Tibial artery (tissue), 4 donors: ENCODE measurements at regions not wholly inside any gene's neighbourhood (a gene's known extent, or its start where the extent isn't known, plus 50 kb on each side); places are given as distances from the start of the nearest gene placed in this dataset.

ENCODE experiments used
- DNase-seq, 2 donors: peaks; one replicate each; pipeline ENCODE4 v3.0.0-alpha.2; 2019
- H3K27ac ChIP-seq, 2 donors: fragments of 200-600 bp; sonication (generic) in 1 of 2; 1 replicate in 1 of 2; 2 replicates in 1 of 2; pipeline ENCODE4 v1.5.1; 2018 to 2019; ENCODE audit warnings: mild to moderate bottlenecking in 1 of 2
- H3K27me3 ChIP-seq, 2 donors: fragments of 200-600 bp; sonication (generic) in 1 of 2; one replicate each; pipeline versions ENCODE4 v1.5.1 to v1.6.0; 2016 to 2019
- H3K36me3 ChIP-seq, 3 donors: fragments of 200-600 bp; sonication (generic) in 2 of 3; one replicate each; pipeline ENCODE4 v1.5.1; 2016 to 2019; ENCODE audit warnings: mild to moderate bottlenecking in 2 of 3
- H3K4me1 ChIP-seq, 4 donors: fragments of 200-600 bp; sonication (generic) in 2 of 4; 1 replicate in 3 of 4; 2 replicates in 1 of 4; pipeline ENCODE4 v1.5.1; 2016 to 2019
- H3K4me3 ChIP-seq, 2 donors: fragments of 200-600 bp; sonication (generic) in 1 of 2; 1 replicate in 1 of 2; 2 replicates in 1 of 2; pipeline ENCODE4 v1.5.1; 2018 to 2019; ENCODE audit warnings: mild to moderate bottlenecking in 2 of 2
- H3K9me3 ChIP-seq, 3 donors: fragments of 200-600 bp; sonication (generic) in 1 of 3; one replicate each; pipeline ENCODE4 v1.5.1; 2016 to 2019
- intact Hi-C: fragments of 100-400 bp; cut with DNase I; formaldehyde crosslinking; loops from one replicate; pipeline ENCODE4 v1.15.0; 2023; ENCODE audit warnings: low total_unique reads
- TF ChIP-seq, protein P1 (sequence below), 2 experiments: fragments of 200-600 bp in 1 of 2; fragments of 450-650 bp in 1 of 2; IDR thresholded peaks; one replicate each; pipeline ENCODE4 v1.5.1; 2017 to 2019; ENCODE audit warnings: antibody characterized with exemption in 2 of 2, mild to moderate bottlenecking in 1 of 2, moderate library complexity in 1 of 2

DNA sequence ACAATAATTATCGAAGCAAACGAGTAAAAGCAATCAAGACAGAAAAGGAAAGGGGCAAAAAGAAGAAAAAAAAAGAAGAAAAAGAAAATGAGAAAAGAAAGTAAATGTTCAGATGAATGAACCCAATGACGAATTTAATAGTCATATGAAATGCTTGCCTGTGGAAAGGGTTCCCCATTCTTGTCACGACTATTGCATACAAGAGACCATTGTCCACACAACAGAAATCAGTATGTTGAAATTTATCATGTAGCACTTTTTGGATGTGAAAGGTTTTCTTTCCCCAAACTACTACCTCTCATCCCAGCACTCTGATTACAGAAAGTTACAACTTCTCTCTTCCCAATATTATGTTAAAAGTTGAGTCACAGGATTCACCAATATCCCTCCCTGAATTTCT, 162.4 kb downstream of the ZDHHC21 start:
- Histone ChIP-seq H3K4me3 (no peak overlapping the region), H3K4me1 (no peaks in the 10 kb centered on the region), H3K27ac (no peak overlapping the region), H3K9me3 (no peaks in the 10 kb centered on the region), H3K36me3 (no peaks in the 10 kb centered on the region), H3K27me3 (no peaks in the 10 kb centered on the region)
- TF ChIP-seq, protein P1, sequence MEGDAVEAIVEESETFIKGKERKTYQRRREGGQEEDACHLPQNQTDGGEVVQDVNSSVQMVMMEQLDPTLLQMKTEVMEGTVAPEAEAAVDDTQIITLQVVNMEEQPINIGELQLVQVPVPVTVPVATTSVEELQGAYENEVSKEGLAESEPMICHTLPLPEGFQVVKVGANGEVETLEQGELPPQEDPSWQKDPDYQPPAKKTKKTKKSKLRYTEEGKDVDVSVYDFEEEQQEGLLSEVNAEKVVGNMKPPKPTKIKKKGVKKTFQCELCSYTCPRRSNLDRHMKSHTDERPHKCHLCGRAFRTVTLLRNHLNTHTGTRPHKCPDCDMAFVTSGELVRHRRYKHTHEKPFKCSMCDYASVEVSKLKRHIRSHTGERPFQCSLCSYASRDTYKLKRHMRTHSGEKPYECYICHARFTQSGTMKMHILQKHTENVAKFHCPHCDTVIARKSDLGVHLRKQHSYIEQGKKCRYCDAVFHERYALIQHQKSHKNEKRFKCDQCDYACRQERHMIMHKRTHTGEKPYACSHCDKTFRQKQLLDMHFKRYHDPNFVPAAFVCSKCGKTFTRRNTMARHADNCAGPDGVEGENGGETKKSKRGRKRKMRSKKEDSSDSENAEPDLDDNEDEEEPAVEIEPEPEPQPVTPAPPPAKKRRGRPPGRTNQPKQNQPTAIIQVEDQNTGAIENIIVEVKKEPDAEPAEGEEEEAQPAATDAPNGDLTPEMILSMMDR (IDR thresholded peaks at IDR 0.05), result no peak
- DNase-seq, result no peak
- intact Hi-C loops, result no loop called here

DNA sequence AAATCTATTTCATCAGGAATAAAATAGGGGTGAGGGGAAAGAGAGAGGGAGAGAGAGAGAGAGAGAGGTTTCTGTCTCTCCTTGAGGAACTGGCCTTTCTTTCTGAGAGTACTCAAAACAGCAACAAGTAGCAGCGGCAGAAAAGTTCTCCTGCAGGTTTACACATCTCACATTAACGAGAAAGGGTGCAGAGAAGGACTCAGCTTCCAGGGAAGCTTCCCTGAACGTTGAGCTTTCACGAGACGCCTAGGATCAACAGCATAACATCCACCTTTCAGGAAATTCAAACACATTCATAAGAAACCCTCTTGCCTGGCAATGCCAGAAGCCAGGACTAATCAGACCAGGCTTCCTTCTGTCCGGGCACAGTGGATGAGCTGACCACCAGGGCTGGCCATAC, 162.9 kb downstream of the ZDHHC21 start:
- Histone ChIP-seq H3K4me3 (no peak overlapping the region), H3K36me3 (no peaks in the 10 kb centered on the region), H3K27me3 (no peaks in the 10 kb centered on the region), H3K27ac (no peak overlapping the region), H3K4me1 (no peaks in the 10 kb centered on the region), H3K9me3 (no peaks in the 10 kb centered on the region)
- TF ChIP-seq, protein P1 (IDR thresholded peaks at IDR 0.05), result no peak
- intact Hi-C loops, result no loop called here
- DNase-seq, result no peak

DNA sequence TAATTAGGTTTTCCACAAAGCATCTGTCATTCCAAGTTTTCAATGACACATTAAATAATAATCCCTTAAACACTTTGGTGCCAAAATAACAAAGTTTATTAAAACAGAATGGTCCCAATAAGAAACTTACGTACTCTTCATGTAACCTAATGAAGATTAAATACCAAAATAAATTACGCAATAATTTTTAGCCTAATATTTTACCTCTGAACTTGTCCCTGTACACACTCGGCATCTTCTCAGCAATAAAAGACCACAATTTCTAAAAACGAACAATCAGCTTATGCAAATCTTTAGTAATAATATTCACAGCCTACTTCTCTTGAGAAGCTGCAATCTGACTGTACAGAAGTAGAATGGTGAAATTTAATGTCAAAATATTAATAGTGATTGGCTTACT, 163.6 kb downstream of the ZDHHC21 start:
- H3K4me1 ChIP-seq, result no peaks in the 10 kb centered on the region
- no peaks in the 10 kb centered on the region for H3K36me3 ChIP-seq
- H3K9me3 ChIP-seq, result no peaks in the 10 kb centered on the region
- no peaks in the 10 kb centered on the region for H3K27me3 ChIP-seq
- no peak for DNase-seq
- intact Hi-C loops, result no loop called here
- no peak overlapping the region for H3K27ac ChIP-seq
- TF ChIP-seq, protein P1 (IDR thresholded peaks at IDR 0.05), result no peak
- H3K4me3 ChIP-seq, result no peak overlapping the region

DNA sequence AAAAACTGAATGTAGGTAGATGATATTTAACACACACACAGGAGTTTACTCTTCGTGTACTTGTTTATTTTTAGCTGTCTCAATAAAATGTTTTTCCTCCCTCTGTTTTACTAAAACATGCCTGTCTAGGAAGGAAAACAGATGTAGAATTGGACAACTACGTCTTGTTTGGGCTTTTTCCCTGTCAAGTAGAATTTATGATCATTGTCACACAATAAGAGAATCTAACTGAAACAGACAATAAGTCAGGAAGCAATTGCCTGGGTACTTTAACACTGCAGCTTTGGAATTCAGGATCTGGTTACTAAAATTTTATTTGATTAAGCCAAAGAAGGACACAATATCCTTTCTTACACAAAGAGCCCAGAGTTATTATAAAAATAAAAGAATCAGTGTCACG, 164.2 kb downstream of the ZDHHC21 start:
- Histone ChIP-seq H3K27me3 (no peaks in the 10 kb centered on the region), H3K27ac (no peak overlapping the region), H3K36me3 (no peaks in the 10 kb centered on the region), H3K4me1 (no peaks in the 10 kb centered on the region), H3K9me3 (no peaks in the 10 kb centered on the region), H3K4me3 (no peak overlapping the region)
- intact Hi-C loops, result no loop called here
- DNase-seq, result no peak
- TF ChIP-seq, protein P1 (IDR thresholded peaks at IDR 0.05), result no peak

DNA sequence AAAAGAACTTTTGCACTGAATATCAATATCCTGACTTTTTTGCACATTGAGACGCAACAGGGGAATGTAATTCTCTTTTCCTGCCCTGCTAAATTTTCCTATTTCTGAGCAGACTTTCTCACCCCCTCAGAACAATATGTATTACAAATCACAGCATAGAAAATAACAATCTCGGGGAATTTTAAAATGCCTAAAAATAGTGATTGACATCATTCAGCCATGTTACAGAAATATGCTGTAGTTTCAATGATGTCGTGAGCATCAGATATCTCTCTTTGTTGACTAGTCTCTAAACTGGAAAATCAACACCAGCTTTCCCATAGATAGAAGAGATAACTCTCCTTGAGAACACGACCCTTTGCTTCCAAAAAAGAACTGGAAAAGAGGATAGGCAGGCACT, 166.7 kb downstream of the ZDHHC21 start:
- DNase-seq, result no peak
- Histone ChIP-seq H3K27me3 (no peaks in the 10 kb centered on the region), H3K9me3 (no peaks in the 10 kb centered on the region), H3K4me3 (no peak overlapping the region), H3K36me3 (no peaks in the 10 kb centered on the region), H3K4me1 (no peaks in the 10 kb centered on the region), H3K27ac (no peak overlapping the region)
- intact Hi-C loops, result no loop called here
- TF ChIP-seq, protein P1 (IDR thresholded peaks at IDR 0.05), result no peak

DNA sequence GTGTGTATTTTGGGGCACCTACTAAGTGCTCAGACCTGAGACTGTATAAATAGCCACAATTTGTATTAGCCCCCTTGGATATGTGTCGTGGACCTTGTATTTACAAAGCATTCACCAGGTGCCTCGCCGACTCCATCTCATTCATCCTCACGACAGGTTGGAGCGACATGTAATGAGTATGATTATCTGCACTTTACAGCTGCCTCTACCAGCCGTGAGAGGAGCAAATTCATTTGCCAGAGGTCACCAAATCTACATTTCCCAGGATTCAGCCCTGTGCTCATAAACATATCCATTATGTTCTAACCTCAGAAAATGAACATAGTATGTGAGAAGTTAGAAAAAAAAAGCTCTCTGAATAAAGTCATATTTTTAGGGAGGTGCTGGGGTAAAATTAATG, 167.4 kb downstream of the ZDHHC21 start:
- H3K27ac ChIP-seq, result no peak overlapping the region
- TF ChIP-seq, protein P1 (IDR thresholded peaks at IDR 0.05), result no peak
- no peaks in the 10 kb centered on the region for H3K27me3 ChIP-seq
- H3K4me1 ChIP-seq, result no peaks in the 10 kb centered on the region
- no peaks in the 10 kb centered on the region for H3K36me3 ChIP-seq
- no peak for DNase-seq
- H3K4me3 ChIP-seq, result no peak overlapping the region
- no peaks in the 10 kb centered on the region for H3K9me3 ChIP-seq
- intact Hi-C loops, result no loop called here
